ENCODE measurements at regions not wholly inside any gene's neighbourhood (a gene's known extent, or its start where the extent isn't known, plus 50 kb on each side); places are given as distances from the start of the nearest gene placed in this dataset.

- no peak overlapping the region for H2AFZ ChIP-seq (ENCODE audit: low read depth, low read length, poor library complexity, severe bottlenecking)
- no peaks in the 10 kb centered on the region; a peak in 1 of 4 replicates for H3K9me3 ChIP-seq (ENCODE audit: control insufficient read depth in 1 of 2, insufficient read depth in 1 of 2, low read depth in 1 of 2, low read length in 2 of 2)
- no peaks in the 10 kb centered on the region for H3K79me2 ChIP-seq (ENCODE audit: insufficient read depth, low read length)
- BruUV-seq (replicated peaks), result no TSS peak
- TF ChIP-seq SRF (IDR thresholded peaks at IDR 0.05; ENCODE audit: low read depth) (no peak), ZFX (IDR thresholded peaks at IDR 0.05) (no peak), ATF3 (IDR thresholded peaks at IDR 0.05) (no peak), RAD21 (IDR thresholded peaks at IDR 0.05; ENCODE audit: low read depth) (no peak), SP1 (IDR thresholded peaks at IDR 0.05; ENCODE audit: low read depth) (no peak), CBX3 (IDR thresholded peaks at IDR 0.05; ENCODE audit: low read depth) (no peak), ELF1 (IDR thresholded peaks at IDR 0.05; ENCODE audit: borderline replicate concordance, low read depth) (no peak), REST (IDR thresholded peaks at IDR 0.05; ENCODE audit: low read depth) (no peak), EGR1 (IDR thresholded peaks at IDR 0.05; ENCODE audit: low read depth) (no peak), JUND (IDR thresholded peaks at IDR 0.05) (no peak), CTCF (IDR thresholded peaks at IDR 0.05 in 2 of 3, conservative IDR thresholded peaks at IDR 0.05 in 1 of 3; ENCODE audit: borderline replicate concordance in 1 of 3, insufficient read depth in 1 of 3, low read depth in 2 of 3, low read length in 2 of 3) (no peak), ZBTB33 (IDR thresholded peaks at IDR 0.05; ENCODE audit: extremely low read depth, insufficient replicate concordance, low read length) (no peak)
- H3K9me2 ChIP-seq (ENCODE audit: insufficient read depth), result no peaks in the 10 kb centered on the region
- no peak overlapping the region for H3K27ac ChIP-seq (ENCODE audit: low read depth, low read length)
- ChIA-PET RAD21 (ENCODE audit: low non-redundant PET in 1 of 2, low total read pairs in 2 of 2, uncharacterized antibody in 2 of 2, unreplicated experiment in 2 of 2) (no interaction called here), CTCF (no interaction called here), POLR2A (no interaction called here)
- DNase-seq (ENCODE audit: low read depth, low spot score) (no peak), ATAC-seq (no peak)
- no peak overlapping the region for H3K4me2 ChIP-seq (ENCODE audit: low read length)
- no peaks in the 10 kb centered on the region for H3K27me3 ChIP-seq (ENCODE audit: insufficient read depth, low read length)
- H4K20me1 ChIP-seq (ENCODE audit: insufficient read depth), result no peaks in the 10 kb centered on the region
- intact Hi-C loops (cut with micrococcal nuclease), result no loop called here
- H3K9ac ChIP-seq (ENCODE audit: low read length), result no peak overlapping the region
- H3K4me1 ChIP-seq (ENCODE audit: control insufficient read depth in 1 of 2, insufficient read depth in 2 of 2, low read length in 2 of 2), result no peaks in the 10 kb centered on the region
- no peak overlapping the region for H3K4me3 ChIP-seq (replicated peaks in 1 of 2; ENCODE audit: low read depth in 1 of 2, low read length in 2 of 2)
- H3K36me3 ChIP-seq (ENCODE audit: control insufficient read depth in 1 of 2, insufficient read depth in 2 of 2, low read length in 2 of 2), result no peaks in the 10 kb centered on the region
Observed at GRCh38 chr6:22638320-22638719, 69.0 kb downstream of the HDGFL1 start.
